GM12878 (cell line): ENCODE measurements at regions not wholly inside any gene's neighbourhood (a gene's known extent, or its start where the extent isn't known, plus 50 kb on each side); places are given as distances from the start of the nearest gene placed in this dataset.

Source experiments
- EGR1 ChIP-seq, 2 experiments: IDR thresholded peaks; 1 replicate in 1 of 2; 2 replicates in 1 of 2; pipeline ENCODE4 v1.6.1; 2011 to 2012; ENCODE audit warnings: low read depth in 2 of 2, low read length in 2 of 2, borderline replicate concordance in 1 of 2, mild to moderate bottlenecking in 1 of 2, moderate library complexity in 1 of 2
- EZH2 ChIP-seq: IDR thresholded peaks from 2 replicates; pipeline ENCODE4 v1.6.1; 2012; ENCODE audit warnings: low read depth, mild to moderate bottlenecking, control low read depth, inconsistent platforms, low read length, borderline replicate concordance; ENCODE audit not compliant: control insufficient read depth
- JUNB ChIP-seq: IDR thresholded peaks from 2 replicates; pipeline ENCODE4 v1.6.1; 2016; ENCODE audit warnings: antibody characterized with exemption, mild to moderate bottlenecking
- MEF2A ChIP-seq: IDR thresholded peaks from 2 replicates; pipeline ENCODE4 v1.6.1; 2011; ENCODE audit warnings: low read depth, mild to moderate bottlenecking, low read length, moderate library complexity; ENCODE audit not compliant: insufficient read depth
- MTA2 ChIP-seq: fragments of 450-650 bp; IDR thresholded peaks from 2 replicates; pipeline ENCODE4 v1.6.1; 2016; ENCODE audit warnings: low read depth, mild to moderate bottlenecking, moderate library complexity
- PAX5 ChIP-seq: IDR thresholded peaks from 2 replicates; pipeline ENCODE4 v1.6.1; 2011; ENCODE audit warnings: low read depth, low read length, borderline replicate concordance
- POLR2A ChIP-seq: IDR thresholded peaks from 2 replicates; pipeline ENCODE4 v1.6.1; 2011; ENCODE audit warnings: low read depth, mild to moderate bottlenecking, low read length
- SIX5 ChIP-seq: IDR thresholded peaks from 2 replicates; pipeline ENCODE4 v1.6.1; 2011; ENCODE audit warnings: mild to moderate bottlenecking, low read depth, low read length, moderate library complexity; ENCODE audit not compliant: severe bottlenecking
- TCF7 ChIP-seq: IDR thresholded peaks from 2 replicates; pipeline ENCODE4 v1.6.1; 2014; ENCODE audit warnings: antibody characterized with exemption, borderline replicate concordance
- YY1 ChIP-seq: IDR thresholded peaks from 2 replicates; pipeline ENCODE4 v1.6.1; 2011; ENCODE audit warnings: low read depth, mild to moderate bottlenecking, low read length
- ZNF207 ChIP-seq: fragments of 450-650 bp; IDR thresholded peaks from 2 replicates; pipeline ENCODE4 v1.6.1; 2014; ENCODE audit warnings: antibody characterized with exemption, mild to moderate bottlenecking, borderline replicate concordance
- ZNF274 ChIP-seq: IDR thresholded peaks from one replicate; pipeline ENCODE4 v1.8.0; 2011; ENCODE audit not compliant: insufficient read length, insufficient read depth
- TF ChIP-seq, protein P1 (sequence below), 3 experiments: IDR thresholded peaks in 2 of 3; conservative IDR thresholded peaks in 1 of 3; 2 replicates each; pipeline ENCODE4 v1.5.1; 2011; ENCODE audit warnings: low read depth in 3 of 3, low read length in 3 of 3, mild to moderate bottlenecking in 3 of 3, control low read depth in 2 of 3, moderate library complexity in 2 of 3, inconsistent platforms in 1 of 3, mixed read lengths in 1 of 3; ENCODE audit not compliant: control insufficient read depth in 2 of 3, insufficient read depth in 1 of 3; ENCODE audit errors: extremely low read depth in 1 of 3

DNA sequence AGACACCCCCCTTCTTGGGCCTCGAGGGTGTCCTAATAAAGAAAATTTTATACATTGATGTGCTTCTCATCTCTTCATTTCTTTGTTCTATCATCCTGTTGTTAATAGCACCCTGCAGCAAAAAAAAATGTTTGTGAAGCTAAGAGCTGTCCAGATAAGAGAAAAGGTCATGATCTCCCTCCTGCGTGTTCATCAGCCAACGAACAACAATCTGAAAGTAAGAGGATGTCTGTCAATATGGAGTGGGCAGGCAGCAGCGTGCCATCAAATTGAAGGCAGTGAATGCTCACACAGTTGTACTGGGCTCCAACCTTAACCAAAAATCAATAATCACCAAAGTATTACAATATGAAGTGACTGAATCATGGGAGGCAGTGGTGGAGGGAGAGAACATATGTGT is 418.6 kb upstream of the ONECUT1 start:
- TF ChIP-seq EGR1 (IDR thresholded peaks at IDR 0.05; ENCODE audit: borderline replicate concordance in 1 of 2, low read depth in 2 of 2, low read length in 2 of 2), result no peak
- TF ChIP-seq PAX5, result no peak
- TF ChIP-seq, protein P1, sequence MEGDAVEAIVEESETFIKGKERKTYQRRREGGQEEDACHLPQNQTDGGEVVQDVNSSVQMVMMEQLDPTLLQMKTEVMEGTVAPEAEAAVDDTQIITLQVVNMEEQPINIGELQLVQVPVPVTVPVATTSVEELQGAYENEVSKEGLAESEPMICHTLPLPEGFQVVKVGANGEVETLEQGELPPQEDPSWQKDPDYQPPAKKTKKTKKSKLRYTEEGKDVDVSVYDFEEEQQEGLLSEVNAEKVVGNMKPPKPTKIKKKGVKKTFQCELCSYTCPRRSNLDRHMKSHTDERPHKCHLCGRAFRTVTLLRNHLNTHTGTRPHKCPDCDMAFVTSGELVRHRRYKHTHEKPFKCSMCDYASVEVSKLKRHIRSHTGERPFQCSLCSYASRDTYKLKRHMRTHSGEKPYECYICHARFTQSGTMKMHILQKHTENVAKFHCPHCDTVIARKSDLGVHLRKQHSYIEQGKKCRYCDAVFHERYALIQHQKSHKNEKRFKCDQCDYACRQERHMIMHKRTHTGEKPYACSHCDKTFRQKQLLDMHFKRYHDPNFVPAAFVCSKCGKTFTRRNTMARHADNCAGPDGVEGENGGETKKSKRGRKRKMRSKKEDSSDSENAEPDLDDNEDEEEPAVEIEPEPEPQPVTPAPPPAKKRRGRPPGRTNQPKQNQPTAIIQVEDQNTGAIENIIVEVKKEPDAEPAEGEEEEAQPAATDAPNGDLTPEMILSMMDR (IDR thresholded peaks at IDR 0.05 in 2 of 3, conservative IDR thresholded peaks at IDR 0.05 in 1 of 3; ENCODE audit: control insufficient read depth in 2 of 3, extremely low read depth in 1 of 3, insufficient read depth in 1 of 3, low read depth in 3 of 3, low read length in 3 of 3), result no peak
- no peak for TF ChIP-seq SIX5
- no peak for TF ChIP-seq JUNB
- TF ChIP-seq POLR2A, result no peak
- TF ChIP-seq ZNF274, result no peak
- no peak for TF ChIP-seq TCF7
- TF ChIP-seq ZNF207, result no peak
- TF ChIP-seq MEF2A, result no peak
- no peak for TF ChIP-seq EZH2
- TF ChIP-seq YY1, result no peak
- TF ChIP-seq MTA2, result no peak
